Ishikawa (cell line): ENCODE measurements at regions not wholly inside any gene's neighbourhood (a gene's known extent, or its start where the extent isn't known, plus 50 kb on each side); places are given as distances from the start of the nearest gene placed in this dataset.

ENCODE experiments used
- CEBPB ChIP-seq: IDR thresholded peaks from 2 replicates; pipeline ENCODE4 v1.6.1; 2012
- CREB1 ChIP-seq: IDR thresholded peaks from 2 replicates; pipeline ENCODE4 v1.6.1; 2012; ENCODE audit warnings: low read depth
- EGR1 ChIP-seq: IDR thresholded peaks from 2 replicates; pipeline ENCODE4 v1.6.1; 2012
- EP300 ChIP-seq: IDR thresholded peaks from 2 replicates; pipeline ENCODE4 v1.6.1; 2012; ENCODE audit warnings: borderline replicate concordance
- FOXM1 ChIP-seq: IDR thresholded peaks from 2 replicates; pipeline ENCODE4 v1.6.1; 2012; ENCODE audit warnings: low read depth, borderline replicate concordance
- MAX ChIP-seq: IDR thresholded peaks from 2 replicates; pipeline ENCODE4 v1.6.1; 2012
- NFIC ChIP-seq: IDR thresholded peaks from 2 replicates; pipeline ENCODE4 v1.6.1; 2012
- RAD21 ChIP-seq: IDR thresholded peaks from 2 replicates; pipeline ENCODE4 v1.6.1; 2012; ENCODE audit warnings: low read depth
- REST ChIP-seq: IDR thresholded peaks from 2 replicates; pipeline ENCODE4 v1.6.1; 2012; ENCODE audit warnings: low read depth, mild to moderate bottlenecking
- TAF1 ChIP-seq: IDR thresholded peaks from 2 replicates; pipeline ENCODE4 v1.6.1; 2012; ENCODE audit warnings: low read depth, mild to moderate bottlenecking
- TCF12 ChIP-seq: IDR thresholded peaks from 2 replicates; pipeline ENCODE4 v1.6.1; 2012; ENCODE audit warnings: low read depth
- TEAD4 ChIP-seq: IDR thresholded peaks from 2 replicates; pipeline ENCODE4 v1.6.1; 2012
- USF1 ChIP-seq: IDR thresholded peaks from 2 replicates; pipeline ENCODE4 v1.6.1; 2012
- YY1 ChIP-seq: IDR thresholded peaks from 2 replicates; pipeline ENCODE4 v1.6.1; 2012; ENCODE audit warnings: low read depth
- ZBTB7A ChIP-seq: IDR thresholded peaks from 2 replicates; pipeline ENCODE4 v1.6.1; 2012; ENCODE audit warnings: low read depth

DNA sequence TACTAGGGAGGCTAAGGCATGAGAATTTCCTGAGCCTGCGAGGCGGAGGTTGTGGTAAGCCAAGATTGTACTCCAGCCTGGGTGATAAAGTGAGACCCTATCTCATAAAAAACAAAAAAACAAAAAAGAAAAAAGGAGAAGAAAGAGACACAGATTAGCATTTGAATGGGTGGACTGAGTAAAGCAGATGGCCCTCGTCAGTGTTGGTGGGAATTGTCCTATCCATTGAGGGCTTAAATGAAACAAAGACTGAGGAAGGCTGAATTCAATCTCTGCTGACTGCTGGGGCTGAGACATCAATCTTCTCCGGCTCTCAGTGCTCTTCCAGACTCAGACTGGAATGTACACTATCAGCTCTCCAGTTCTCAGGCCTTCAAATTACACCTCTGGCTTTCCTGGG is 136.8 kb downstream of the SLC7A11 start:
- TF ChIP-seq CREB1: no peak
- no peak for TF ChIP-seq YY1
- TF ChIP-seq ZBTB7A: no peak
- TF ChIP-seq FOXM1: no peak
- TF ChIP-seq USF1: no peak
- no peak for TF ChIP-seq CEBPB
- TF ChIP-seq TCF12: no peak
- no peak for TF ChIP-seq TAF1
- no peak for TF ChIP-seq MAX
- TF ChIP-seq RAD21: no peak
- TF ChIP-seq EP300: no peak
- TF ChIP-seq EGR1: no peak
- no peak for TF ChIP-seq NFIC
- no peak for TF ChIP-seq REST
- no peak for TF ChIP-seq TEAD4

DNA sequence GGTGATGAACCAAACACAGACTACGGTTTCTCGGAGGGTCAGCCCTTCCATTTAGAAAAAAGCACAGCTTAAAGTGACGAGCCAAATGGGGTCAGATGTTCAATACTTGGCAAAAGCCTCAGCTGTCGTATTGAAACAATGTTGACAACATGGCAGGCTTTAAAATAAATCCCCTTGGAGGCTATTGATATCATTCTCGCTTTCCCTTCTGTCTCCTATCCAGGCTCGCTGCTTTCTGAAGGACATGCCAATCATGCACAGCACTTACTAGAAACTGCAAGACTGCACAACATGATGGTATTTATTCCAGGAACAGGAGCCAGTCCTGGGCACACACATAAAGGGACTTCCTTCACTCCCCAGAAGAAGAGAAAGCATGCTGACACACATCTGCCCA is 137.9 kb downstream of the SLC7A11 start:
- TF ChIP-seq FOXM1 (no peak), CEBPB (no peak), USF1 (no peak), REST (no peak), YY1 (no peak), MAX (no peak), CREB1 (no peak), NFIC (no peak), RAD21 (no peak), ZBTB7A (no peak), EP300 (no peak)

DNA sequence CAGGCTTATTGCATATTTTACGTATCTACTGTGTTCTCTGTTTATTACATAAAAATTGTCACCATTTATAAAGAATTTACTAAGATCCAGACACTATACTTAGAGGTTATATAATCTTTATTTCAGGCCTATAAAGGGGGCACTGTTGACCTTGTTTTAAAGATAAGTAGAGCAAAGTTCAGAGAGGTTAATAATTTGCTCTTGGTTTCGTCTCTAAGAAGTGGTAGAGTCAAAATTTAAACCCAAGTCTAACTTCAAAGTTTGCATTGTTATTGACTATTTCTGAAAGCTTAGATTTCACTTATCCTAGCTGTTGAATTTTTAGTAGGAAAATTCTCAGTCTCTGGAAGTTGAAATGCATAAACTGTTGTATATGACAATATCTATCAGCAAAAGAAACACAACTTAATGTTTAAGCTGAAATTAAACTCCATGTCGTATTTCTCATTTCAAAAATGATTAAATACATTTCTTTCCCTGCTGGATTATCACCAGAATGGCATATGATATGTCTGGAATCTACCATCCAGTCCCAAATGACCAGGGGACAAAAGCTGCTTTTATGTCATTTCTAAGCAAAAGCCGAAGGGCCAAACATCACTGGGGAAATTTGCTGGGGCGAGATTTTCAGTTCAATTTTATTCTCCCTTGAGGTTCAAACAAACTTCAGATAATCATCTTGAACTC is 138.4 kb downstream of the SLC7A11 start:
- TF ChIP-seq FOXM1: no peak
- no peak for TF ChIP-seq TEAD4
- no peak for TF ChIP-seq TAF1
- TF ChIP-seq TCF12: no peak
- no peak for TF ChIP-seq REST
- TF ChIP-seq CEBPB: no peak
- no peak for TF ChIP-seq NFIC
- TF ChIP-seq ZBTB7A: no peak
- no peak for TF ChIP-seq CREB1
- TF ChIP-seq EGR1: no peak
- no peak for TF ChIP-seq YY1
- no peak for TF ChIP-seq MAX

- TF ChIP-seq USF1 (no peak), YY1 (no peak), RAD21 (no peak), REST (no peak), TCF12 (no peak), CEBPB (no peak), TAF1 (no peak), EP300 (no peak), EGR1 (no peak), CREB1 (no peak), ZBTB7A (no peak), TEAD4 (no peak), NFIC (no peak), MAX (no peak), FOXM1 (no peak)
Observed at GRCh38 chr4:138099385-138099784, 142.8 kb downstream of the SLC7A11 start.
